Loucy (cell line): ENCODE measurements at regions not wholly inside any gene's neighbourhood (a gene's known extent, or its start where the extent isn't known, plus 50 kb on each side); places are given as distances from the start of the nearest gene placed in this dataset.

Experiments
- CTCF ChIP-seq: fragments of 200-600 bp; sonication (generic); conservative IDR thresholded peaks from 2 replicates; pipeline ENCODE4 v1.5.1; 2014; ENCODE audit warnings: mild to moderate bottlenecking, antibody characterized with exemption, low read length
- EZH2phosphoT487 ChIP-seq: fragments of 200-600 bp; IDR thresholded peaks from 2 replicates; pipeline ENCODE4 v1.6.1; 2018; ENCODE audit warnings: antibody characterized with exemption, mild to moderate bottlenecking, moderate library complexity, borderline replicate concordance

- no peak for TF ChIP-seq CTCF
- TF ChIP-seq EZH2phosphoT487: no peak
Measured at GRCh38 chr2:189391201-189391600, 50.1 kb upstream of the WDR75 start.
